ENCODE measurements at regions not wholly inside any gene's neighbourhood (a gene's known extent, or its start where the extent isn't known, plus 50 kb on each side); places are given as distances from the start of the nearest gene placed in this dataset.

DNA sequence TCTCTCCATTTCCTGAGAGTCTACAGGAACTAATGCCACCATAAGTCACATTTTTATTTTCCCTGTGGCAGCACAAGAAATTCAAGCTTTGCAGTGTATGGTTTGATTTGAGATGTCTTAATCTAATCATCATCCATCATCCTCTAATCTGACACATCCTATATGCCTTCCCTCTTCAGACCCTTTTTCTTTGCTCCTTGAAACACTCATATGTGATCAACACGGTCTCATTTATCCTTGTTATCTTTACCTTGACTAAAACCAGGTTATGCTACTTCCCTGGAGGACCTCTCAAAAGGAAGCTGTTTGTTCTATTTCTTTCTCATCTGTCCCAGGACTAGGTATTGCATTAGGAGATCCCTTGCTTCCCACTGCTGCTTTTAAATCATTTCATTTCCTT is 146.9 kb upstream of the MRPS30 start:
- H3K4me3 ChIP-seq: no peak overlapping the region
- 63 to 72% methylated on average over 1 of the region's 1 CpG for WGBS, 2 donors
- no peak overlapping the region for H3K9ac ChIP-seq (ENCODE audit: insufficient read depth in 1 of 2, low read length in 2 of 2)
- H3K4me1 ChIP-seq (ENCODE audit: control insufficient read depth in 5 of 5, insufficient read depth in 5 of 5, low read length in 5 of 5): no peaks in the 10 kb centered on the region
- H3K36me3 ChIP-seq (ENCODE audit: control insufficient read depth in 4 of 4, insufficient read depth in 4 of 4, low read length in 4 of 4): no peaks in the 10 kb centered on the region
- no peaks in the 10 kb centered on the region for H3K27me3 ChIP-seq (ENCODE audit: control insufficient read depth in 3 of 3, insufficient read depth in 3 of 3, low read length in 2 of 3)
- peaks cover 0 to 7% (median 0%) of the 10 kb centered on the region in 4 donors for H3K9me3 ChIP-seq (ENCODE audit: control insufficient read depth in 4 of 4, insufficient read depth in 3 of 4, low read length in 3 of 4)
- H3K27ac ChIP-seq (ENCODE audit: low read depth in 1 of 2, low read length in 1 of 2): no peak overlapping the region
- TF ChIP-seq, protein P1, sequence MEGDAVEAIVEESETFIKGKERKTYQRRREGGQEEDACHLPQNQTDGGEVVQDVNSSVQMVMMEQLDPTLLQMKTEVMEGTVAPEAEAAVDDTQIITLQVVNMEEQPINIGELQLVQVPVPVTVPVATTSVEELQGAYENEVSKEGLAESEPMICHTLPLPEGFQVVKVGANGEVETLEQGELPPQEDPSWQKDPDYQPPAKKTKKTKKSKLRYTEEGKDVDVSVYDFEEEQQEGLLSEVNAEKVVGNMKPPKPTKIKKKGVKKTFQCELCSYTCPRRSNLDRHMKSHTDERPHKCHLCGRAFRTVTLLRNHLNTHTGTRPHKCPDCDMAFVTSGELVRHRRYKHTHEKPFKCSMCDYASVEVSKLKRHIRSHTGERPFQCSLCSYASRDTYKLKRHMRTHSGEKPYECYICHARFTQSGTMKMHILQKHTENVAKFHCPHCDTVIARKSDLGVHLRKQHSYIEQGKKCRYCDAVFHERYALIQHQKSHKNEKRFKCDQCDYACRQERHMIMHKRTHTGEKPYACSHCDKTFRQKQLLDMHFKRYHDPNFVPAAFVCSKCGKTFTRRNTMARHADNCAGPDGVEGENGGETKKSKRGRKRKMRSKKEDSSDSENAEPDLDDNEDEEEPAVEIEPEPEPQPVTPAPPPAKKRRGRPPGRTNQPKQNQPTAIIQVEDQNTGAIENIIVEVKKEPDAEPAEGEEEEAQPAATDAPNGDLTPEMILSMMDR (IDR thresholded peaks at IDR 0.05; ENCODE audit: control extremely low read depth, extremely low read depth): no peak
- ATAC-seq (ENCODE audit: insufficient read depth, low FRiP score): no peak
- no peak for DNase-seq

DNA sequence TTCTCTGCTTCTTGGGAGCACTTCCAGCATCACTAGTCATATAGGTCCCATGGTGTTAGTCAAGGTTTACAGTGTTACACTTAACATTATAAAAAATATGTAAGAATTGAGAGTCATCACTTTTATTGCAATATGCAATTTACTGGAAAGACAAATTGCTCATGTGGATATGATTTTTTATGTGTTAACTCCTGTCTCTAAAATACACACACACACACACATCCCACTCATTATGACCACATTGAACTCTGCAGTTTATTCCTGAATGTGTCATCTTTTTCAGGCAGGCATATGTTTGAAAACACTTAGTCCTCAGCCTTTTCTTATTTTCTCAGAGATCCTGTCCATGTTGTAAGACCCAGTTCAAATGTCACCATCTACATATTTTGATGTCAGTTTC is 148.5 kb upstream of the MRPS30 start:
- Histone ChIP-seq H3K27me3 (ENCODE audit: control insufficient read depth in 3 of 3, insufficient read depth in 3 of 3, low read length in 2 of 3) (no peaks in the 10 kb centered on the region), H3K36me3 (ENCODE audit: control insufficient read depth in 4 of 4, insufficient read depth in 4 of 4, low read length in 4 of 4) (no peaks in the 10 kb centered on the region), H3K9ac (ENCODE audit: insufficient read depth in 1 of 2, low read length in 2 of 2) (no peak overlapping the region), H3K9me3 (ENCODE audit: control insufficient read depth in 4 of 4, insufficient read depth in 3 of 4, low read length in 3 of 4) (peaks cover 0 to 11% (median 3%) of the 10 kb centered on the region in 4 donors), H3K27ac (ENCODE audit: low read depth in 1 of 2, low read length in 1 of 2) (no peak overlapping the region), H3K4me3 (no peak overlapping the region), H3K4me1 (ENCODE audit: control insufficient read depth in 5 of 5, insufficient read depth in 5 of 5, low read length in 5 of 5) (no peaks in the 10 kb centered on the region)
- TF ChIP-seq, protein P1 (IDR thresholded peaks at IDR 0.05; ENCODE audit: control extremely low read depth, extremely low read depth): no peak
- ATAC-seq (ENCODE audit: insufficient read depth, low FRiP score) (no peak), DNase-seq (no peak)

DNA sequence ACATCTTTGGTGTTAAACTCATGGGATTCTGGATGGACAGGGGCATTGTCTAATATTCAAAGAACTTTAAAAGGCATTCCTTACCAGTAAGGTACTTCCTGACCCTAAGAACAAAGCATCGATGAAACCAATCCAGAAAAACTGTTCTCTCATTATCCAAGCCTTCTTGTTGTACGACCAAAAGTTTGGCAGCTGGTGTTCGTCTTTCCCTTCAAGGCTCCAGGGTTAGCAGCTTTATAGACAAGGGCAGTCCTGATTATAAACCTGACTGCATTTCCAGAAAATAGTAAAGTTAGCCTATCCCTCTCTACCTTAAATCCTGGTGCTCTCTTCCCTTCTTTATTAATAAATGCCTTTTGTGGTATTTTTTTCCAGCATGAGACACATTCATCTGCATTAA is 149.4 kb upstream of the MRPS30 start:
- Histone ChIP-seq H3K9me3 (ENCODE audit: control insufficient read depth in 4 of 4, insufficient read depth in 3 of 4, low read length in 3 of 4) (peaks cover 0 to 9% (median 3%) of the 10 kb centered on the region in 4 donors), H3K27me3 (ENCODE audit: control insufficient read depth in 3 of 3, insufficient read depth in 3 of 3, low read length in 2 of 3) (no peaks in the 10 kb centered on the region), H3K27ac (ENCODE audit: low read depth in 1 of 2, low read length in 1 of 2) (no peak overlapping the region), H3K4me3 (no peak overlapping the region), H3K9ac (ENCODE audit: insufficient read depth in 1 of 2, low read length in 2 of 2) (no peak overlapping the region), H3K4me1 (ENCODE audit: control insufficient read depth in 5 of 5, insufficient read depth in 5 of 5, low read length in 5 of 5) (no peaks in the 10 kb centered on the region), H3K36me3 (ENCODE audit: control insufficient read depth in 4 of 4, insufficient read depth in 4 of 4, low read length in 4 of 4) (no peaks in the 10 kb centered on the region)
- ATAC-seq (ENCODE audit: insufficient read depth, low FRiP score) (no peak), DNase-seq (no peak)
- TF ChIP-seq, protein P1 (IDR thresholded peaks at IDR 0.05; ENCODE audit: control extremely low read depth, extremely low read depth): no peak
- 60 to 63% methylated on average over 3 of the region's 3 CpGs for WGBS, 2 donors

DNA sequence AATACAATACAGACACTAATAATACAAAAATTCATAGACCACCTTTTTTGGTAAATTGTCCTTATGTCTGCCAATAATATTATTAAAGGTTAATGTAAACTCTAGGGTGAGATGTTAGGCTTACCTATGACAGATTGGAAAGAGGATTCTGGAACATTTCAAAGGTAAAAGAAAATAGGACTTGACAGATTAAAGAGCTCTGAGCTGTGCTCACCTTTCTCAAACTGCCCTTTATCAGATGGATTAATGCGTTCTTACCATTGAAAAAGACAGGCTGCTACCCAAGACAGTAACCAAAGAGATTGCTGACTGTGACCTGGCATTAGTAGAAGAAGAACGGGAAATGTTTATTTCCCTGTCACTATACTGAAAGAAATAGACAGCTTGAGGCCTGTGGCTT is 156.1 kb upstream of the MRPS30 start:
- Histone ChIP-seq H3K9ac (ENCODE audit: insufficient read depth in 1 of 2, low read length in 2 of 2) (no peak overlapping the region), H3K27ac (ENCODE audit: low read depth in 1 of 2, low read length in 1 of 2) (no peak overlapping the region), H3K9me3 (ENCODE audit: control insufficient read depth in 4 of 4, insufficient read depth in 3 of 4, low read length in 3 of 4) (peaks cover 0 to 7% (median 3%) of the 10 kb centered on the region in 4 donors), H3K4me1 (ENCODE audit: control insufficient read depth in 5 of 5, insufficient read depth in 5 of 5, low read length in 5 of 5) (peaks cover 0 to 4% (median 0%) of the 10 kb centered on the region in 5 donors), H3K4me3 (no peak overlapping the region), H3K36me3 (ENCODE audit: control insufficient read depth in 4 of 4, insufficient read depth in 4 of 4, low read length in 4 of 4) (no peaks in the 10 kb centered on the region), H3K27me3 (ENCODE audit: control insufficient read depth in 3 of 3, insufficient read depth in 3 of 3, low read length in 2 of 3) (no peaks in the 10 kb centered on the region)
- no peak for ATAC-seq (ENCODE audit: insufficient read depth, low FRiP score)
- WGBS, 2 donors: 40 to 43% methylated on average over 2 of the region's 2 CpGs
- TF ChIP-seq, protein P1 (IDR thresholded peaks at IDR 0.05; ENCODE audit: control extremely low read depth, extremely low read depth): no peak
- DNase-seq: no peak
